Breast epithelium (tissue), 3 donors: ENCODE measurements at regions not wholly inside any gene's neighbourhood (a gene's known extent, or its start where the extent isn't known, plus 50 kb on each side); places are given as distances from the start of the nearest gene placed in this dataset.

ENCODE experiments used
- CTCF ChIP-seq, 3 donors: fragments of 450-650 bp; IDR thresholded peaks; one replicate each; pipeline ENCODE4 v1.5.1; 2016 to 2017; ENCODE audit warnings: antibody characterized with exemption in 3 of 3, mild to moderate bottlenecking in 3 of 3, moderate library complexity in 3 of 3
- POLR2A ChIP-seq: fragments of 450-650 bp; IDR thresholded peaks from one replicate; pipeline ENCODE4 v1.6.1; 2016; ENCODE audit warnings: antibody characterized with exemption, mild to moderate bottlenecking, moderate library complexity
- POLR2AphosphoS5 ChIP-seq, 3 donors: sonication (generic); formaldehyde crosslinking; IDR thresholded peaks; one replicate each; pipeline ENCODE4 v1.6.1; 2017; ENCODE audit warnings: antibody characterized with exemption in 3 of 3

DNA sequence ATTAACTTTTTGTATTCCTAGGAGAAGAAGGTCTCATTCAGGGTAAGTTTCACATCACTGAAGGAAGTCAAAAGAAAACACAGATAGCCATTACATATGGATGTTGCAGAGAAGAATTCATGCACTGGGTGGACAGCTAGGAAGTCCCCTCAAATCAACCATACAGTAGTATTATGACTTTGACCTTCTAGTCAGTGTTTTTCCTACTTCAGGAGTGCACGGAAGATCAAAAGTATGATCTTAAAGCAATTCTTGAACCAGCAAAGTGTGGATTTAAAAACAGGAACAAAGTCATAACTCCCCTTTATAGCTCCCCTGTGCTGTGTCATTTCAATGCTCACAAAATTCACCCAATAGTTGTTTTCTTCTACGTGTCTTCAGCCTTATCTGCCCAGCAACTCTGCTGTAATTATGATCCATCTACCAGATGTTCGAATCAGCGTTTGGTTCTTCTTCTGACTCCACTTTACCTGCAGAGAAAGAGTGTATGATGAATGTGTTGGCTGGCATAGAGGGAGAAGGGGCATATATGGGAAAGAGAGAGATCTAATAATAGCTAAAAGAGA, 118.1 kb upstream of the MEIS2 start:
- no peak for TF ChIP-seq CTCF (IDR thresholded peaks at IDR 0.05)
- no peak for TF ChIP-seq POLR2A
- no peak for TF ChIP-seq POLR2AphosphoS5 (IDR thresholded peaks at IDR 0.05)
